ENCODE measurements at regions not wholly inside any gene's neighbourhood (a gene's known extent, or its start where the extent isn't known, plus 50 kb on each side); places are given as distances from the start of the nearest gene placed in this dataset.

DNA sequence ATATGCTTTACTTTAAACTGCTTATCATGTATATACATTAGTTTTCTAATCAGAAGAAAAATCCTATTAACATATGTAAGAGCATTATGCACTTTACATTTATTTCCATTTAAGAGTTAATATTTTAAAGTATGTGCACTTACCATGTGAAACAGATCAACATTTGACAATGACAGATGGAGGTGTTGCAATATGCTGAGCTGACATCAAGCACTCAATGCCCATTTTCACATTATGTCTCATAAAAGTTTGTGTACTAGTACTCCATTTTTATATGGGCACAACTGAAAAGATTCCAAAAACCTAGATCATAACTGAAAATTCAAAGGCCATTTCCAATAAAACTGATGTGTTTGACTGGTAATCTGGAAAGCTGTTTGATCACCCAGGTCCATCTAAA lies 420.9 kb upstream of the SOX9 start:
- ChIA-PET CTCF (no interaction called here), POLR2A (ENCODE audit: unreplicated experiment) (no interaction called here)
- no TSS peak for BruUV-seq (replicated peaks)
- Histone ChIP-seq H3F3A (ENCODE audit: insufficient read depth, low read depth) (no peaks in the 10 kb centered on the region), H3K4me2 (no peak overlapping the region), H3K4me1 (replicated peaks; ENCODE audit: insufficient read depth) (no peaks in the 10 kb centered on the region), H2AFZ (no peak overlapping the region), H3K9me2 (ENCODE audit: insufficient read depth) (no peaks in the 10 kb centered on the region), H3K36me3 (ENCODE audit: low read depth) (no peaks in the 10 kb centered on the region), H3K27me3 (ENCODE audit: insufficient read depth, low read depth) (no peaks in the 10 kb centered on the region), H3K27ac (no peak overlapping the region), H3K9me3 (ENCODE audit: insufficient read depth, low read depth) (0 out of 2 replicates have a peak, but pooled peaks cover 4% of the 10 kb centered on the region), H3K4me3 (no peak overlapping the region), H3K79me2 (ENCODE audit: low read depth) (no peaks in the 10 kb centered on the region), H4K20me1 (ENCODE audit: insufficient read depth) (no peaks in the 10 kb centered on the region)
- TF ChIP-seq, protein P1, sequence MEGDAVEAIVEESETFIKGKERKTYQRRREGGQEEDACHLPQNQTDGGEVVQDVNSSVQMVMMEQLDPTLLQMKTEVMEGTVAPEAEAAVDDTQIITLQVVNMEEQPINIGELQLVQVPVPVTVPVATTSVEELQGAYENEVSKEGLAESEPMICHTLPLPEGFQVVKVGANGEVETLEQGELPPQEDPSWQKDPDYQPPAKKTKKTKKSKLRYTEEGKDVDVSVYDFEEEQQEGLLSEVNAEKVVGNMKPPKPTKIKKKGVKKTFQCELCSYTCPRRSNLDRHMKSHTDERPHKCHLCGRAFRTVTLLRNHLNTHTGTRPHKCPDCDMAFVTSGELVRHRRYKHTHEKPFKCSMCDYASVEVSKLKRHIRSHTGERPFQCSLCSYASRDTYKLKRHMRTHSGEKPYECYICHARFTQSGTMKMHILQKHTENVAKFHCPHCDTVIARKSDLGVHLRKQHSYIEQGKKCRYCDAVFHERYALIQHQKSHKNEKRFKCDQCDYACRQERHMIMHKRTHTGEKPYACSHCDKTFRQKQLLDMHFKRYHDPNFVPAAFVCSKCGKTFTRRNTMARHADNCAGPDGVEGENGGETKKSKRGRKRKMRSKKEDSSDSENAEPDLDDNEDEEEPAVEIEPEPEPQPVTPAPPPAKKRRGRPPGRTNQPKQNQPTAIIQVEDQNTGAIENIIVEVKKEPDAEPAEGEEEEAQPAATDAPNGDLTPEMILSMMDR (conservative IDR thresholded peaks at IDR 0.05) = no peak
- TF ChIP-seq EZH2 (IDR thresholded peaks at IDR 0.05; ENCODE audit: low read depth) = no peak
- DNase-seq = no peak
- intact Hi-C loops (cut with micrococcal nuclease; ENCODE audit: unreplicated experiment) = no loop called here

GRCh38 chr17:71703701-71704100 lies 417.1 kb upstream of the SOX9 start:
- Histone ChIP-seq H3K4me3 (no peak overlapping the region), H2AFZ (0 out of 2 replicates have a peak overlapping the region, but pooled peaks have one; percentile 13), H3K36me3 (ENCODE audit: low read depth) (no peaks in the 10 kb centered on the region), H3F3A (ENCODE audit: insufficient read depth, low read depth) (no peaks in the 10 kb centered on the region), H3K27ac (no peak overlapping the region), H4K20me1 (ENCODE audit: insufficient read depth) (no peaks in the 10 kb centered on the region), H3K4me2 (no peak overlapping the region), H3K27me3 (ENCODE audit: insufficient read depth, low read depth) (no peaks in the 10 kb centered on the region), H3K9me3 (ENCODE audit: insufficient read depth, low read depth) (no peaks in the 10 kb centered on the region), H3K9me2 (ENCODE audit: insufficient read depth) (no peaks in the 10 kb centered on the region; the same call in 1 of the 2 replicates), H3K79me2 (ENCODE audit: low read depth) (no peaks in the 10 kb centered on the region), H3K4me1 (replicated peaks; ENCODE audit: insufficient read depth) (no peaks in the 10 kb centered on the region)
- TF ChIP-seq, protein P1 (conservative IDR thresholded peaks at IDR 0.05) = no peak
- TF ChIP-seq EZH2 (IDR thresholded peaks at IDR 0.05; ENCODE audit: low read depth) = no peak
- no TSS peak for BruUV-seq (replicated peaks)
- intact Hi-C loops (cut with micrococcal nuclease; ENCODE audit: unreplicated experiment) = no loop called here
- CTCF ChIA-PET = no interaction called here
- POLR2A ChIA-PET (ENCODE audit: unreplicated experiment) = interaction anchor here (0.7 kb wide), 1 partner anchor 188 kb away, joined by 4 read pairs; no protein-coding TSS in a partner anchor
- DNase-seq = no peak

DNA sequence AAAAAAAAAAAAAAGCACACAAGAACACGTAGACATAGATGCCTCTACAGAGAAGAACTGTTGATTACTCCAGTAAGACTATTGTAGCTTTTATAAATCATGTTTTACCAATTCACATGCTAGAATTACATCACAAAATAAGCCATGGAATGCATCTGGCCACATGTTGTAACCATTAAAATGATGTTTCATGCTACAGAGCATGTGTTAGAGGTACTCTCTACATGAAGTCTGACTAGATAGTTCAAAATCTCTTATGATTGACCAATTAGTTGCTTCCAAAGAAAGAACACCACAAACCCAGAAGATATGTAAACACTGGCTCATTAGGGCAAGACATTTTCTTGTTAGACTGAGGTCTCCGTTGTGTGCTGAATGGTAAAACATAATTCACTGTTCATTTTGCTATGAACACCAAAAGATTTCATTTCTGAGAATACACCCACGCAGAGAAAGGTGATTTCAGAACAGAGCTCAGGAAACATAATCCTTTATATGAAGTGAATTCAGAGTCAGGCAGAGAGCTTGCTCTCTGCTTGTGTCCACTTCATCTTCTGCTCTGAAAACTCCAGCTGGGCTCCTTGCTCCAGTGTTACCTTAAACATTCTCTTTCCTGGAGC lies 411.4 kb upstream of the SOX9 start:
- Histone ChIP-seq H4K20me1 (ENCODE audit: insufficient read depth) (no peaks in the 10 kb centered on the region), H3F3A (ENCODE audit: insufficient read depth, low read depth) (no peaks in the 10 kb centered on the region), H3K36me3 (ENCODE audit: low read depth) (no peaks in the 10 kb centered on the region), H3K27me3 (ENCODE audit: insufficient read depth, low read depth) (no peaks in the 10 kb centered on the region), H3K79me2 (ENCODE audit: low read depth) (no peaks in the 10 kb centered on the region), H3K4me3 (no peak overlapping the region), H3K27ac (no peak overlapping the region), H3K4me1 (replicated peaks; ENCODE audit: insufficient read depth) (no peaks in the 10 kb centered on the region), H3K9me3 (ENCODE audit: insufficient read depth, low read depth) (no peaks in the 10 kb centered on the region), H3K4me2 (no peak overlapping the region), H2AFZ (no peak overlapping the region), H3K9me2 (ENCODE audit: insufficient read depth) (no peaks in the 10 kb centered on the region; the same call in 1 of the 2 replicates)
- intact Hi-C loops (cut with micrococcal nuclease; ENCODE audit: unreplicated experiment) = no loop called here
- no TSS peak for BruUV-seq (replicated peaks)
- ChIA-PET POLR2A (ENCODE audit: unreplicated experiment) (interaction anchor here (0.8 kb wide), 1 partner anchor 105 kb away, joined by 7 read pairs; no protein-coding TSS in a partner anchor), CTCF (no interaction called here)
- DNase-seq = no peak
- no peak for TF ChIP-seq EZH2 (IDR thresholded peaks at IDR 0.05; ENCODE audit: low read depth)
- TF ChIP-seq, protein P1 (conservative IDR thresholded peaks at IDR 0.05) = no peak

Data from PC-9 (cell line).